SKM-1 (cell line): ENCODE measurements at regions not wholly inside any gene's neighbourhood (a gene's known extent, or its start where the extent isn't known, plus 50 kb on each side); places are given as distances from the start of the nearest gene placed in this dataset.

Experiments used
- DNase-seq: peaks from one replicate; lab custom pipeline; 2025; ENCODE audit not compliant: unreplicated experiment; lab: John Stamatoyannopoulos, UW

GRCh38 chr1:186620566-186621350, 59.5 kb downstream of the PTGS2 start:
- peak; percentile 33 for DNase-seq

DNA sequence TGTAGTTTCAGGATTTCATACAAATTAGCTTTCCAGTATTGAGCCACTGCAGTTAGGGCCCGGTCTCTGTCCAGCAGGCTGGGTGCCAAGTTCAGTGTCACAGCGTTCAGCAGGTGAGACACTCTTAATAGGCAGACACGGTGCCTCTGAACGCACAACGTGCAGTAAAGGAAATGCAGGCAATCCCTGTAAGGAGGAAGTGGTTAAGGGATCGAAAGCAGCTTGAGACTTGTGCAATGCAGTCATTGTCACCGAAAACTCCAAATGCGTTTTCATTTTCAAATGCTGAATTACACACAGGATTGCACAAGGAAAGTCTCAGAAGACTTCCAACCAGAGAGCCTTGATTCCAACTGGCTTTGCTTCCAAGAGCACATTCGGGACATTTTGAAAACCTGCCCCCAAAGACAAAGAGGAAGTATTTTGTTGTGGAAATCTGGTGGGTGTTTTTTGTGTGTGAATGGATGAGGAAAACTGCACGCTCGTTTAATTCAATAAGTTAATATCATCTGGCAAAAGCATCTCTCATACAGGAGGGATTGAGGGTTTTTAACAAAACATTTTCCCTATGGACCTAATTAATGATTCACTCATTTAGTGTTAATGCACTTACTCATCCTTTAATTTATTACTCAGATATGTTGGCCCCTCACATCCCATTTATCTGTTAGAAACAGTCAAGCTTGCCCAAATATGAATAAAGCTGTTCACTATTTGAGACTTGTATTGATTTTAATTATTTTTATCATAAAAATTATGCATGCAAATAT, 61.6 kb downstream of the PTGS2 start:
- peak; percentile 99 for DNase-seq

GRCh38 chr1:186617926-186618325, 62.3 kb downstream of the PTGS2 start:
- DNase-seq, result peak; percentile 47

DNA sequence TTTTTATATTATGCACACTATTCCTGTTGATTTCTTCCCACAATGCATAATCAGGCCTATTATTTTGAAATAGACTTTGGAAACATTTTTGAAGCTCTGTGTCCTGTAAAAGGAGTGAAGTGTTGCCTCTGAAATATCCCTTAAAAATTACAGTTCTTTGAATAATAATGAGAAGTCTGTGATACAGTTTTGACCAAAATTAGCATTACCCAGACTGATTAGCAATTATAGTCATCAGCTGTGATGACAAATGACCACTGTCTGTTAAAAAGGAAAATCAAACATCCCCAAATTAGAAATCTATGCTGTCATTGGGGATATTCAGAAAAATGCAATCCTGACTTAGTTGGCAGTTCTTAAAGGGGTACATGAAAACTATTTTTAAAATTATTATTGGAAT, 63.7 kb downstream of the PTGS2 start:
- no peak for DNase-seq

- DNase-seq, result no peak
These were observed 64.9 kb downstream of the PTGS2 start for GRCh38 chr1:186615332-186615731.

DNA sequence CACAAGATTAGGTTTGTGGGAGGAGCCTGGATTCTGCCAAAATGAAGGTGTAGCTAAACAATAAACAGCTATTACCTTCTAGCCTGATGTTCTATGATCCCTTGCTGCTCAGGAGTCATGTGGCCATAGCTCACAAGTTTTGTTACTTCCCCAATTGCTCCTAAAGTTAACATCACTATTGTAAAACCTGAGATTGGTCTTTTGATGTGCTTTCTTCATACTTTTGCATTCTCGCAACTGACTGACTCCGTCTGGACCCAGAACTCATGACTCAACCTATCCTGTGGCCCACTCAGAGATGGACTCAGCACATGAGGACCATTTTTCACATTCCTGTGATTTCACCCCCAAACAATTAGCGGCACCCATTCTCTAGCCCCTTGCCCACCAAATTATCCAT, 69.1 kb downstream of the PTGS2 start:
- peak; percentile 17 for DNase-seq

DNA sequence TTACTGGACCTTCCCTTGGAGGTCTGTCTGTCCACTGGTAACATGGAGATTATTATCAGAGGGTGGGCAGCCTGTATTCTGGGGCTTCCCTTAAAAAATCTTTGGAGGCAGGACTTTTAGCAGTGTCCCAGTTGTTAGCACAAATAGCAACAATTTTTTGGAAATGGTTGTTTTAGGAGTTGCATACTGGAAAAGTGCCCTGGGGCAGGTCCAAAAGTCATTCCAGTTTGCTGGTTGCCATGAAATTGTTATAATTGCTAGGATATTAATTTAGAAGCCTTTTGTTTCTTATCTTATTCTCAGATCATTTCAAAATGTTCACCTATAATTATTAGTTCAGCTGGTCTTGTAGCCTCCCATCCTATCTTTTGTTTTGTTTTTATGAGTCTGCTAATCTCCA, 71.0 kb downstream of the PTGS2 start:
- no peak for DNase-seq

- DNase-seq, result peak; percentile 58
These were observed 74.4 kb downstream of the PTGS2 start for GRCh38 chr1:186605762-186606350.

- no peak for DNase-seq
These were observed 84.3 kb downstream of the PTGS2 start for GRCh38 chr1:186595969-186596368.

DNA sequence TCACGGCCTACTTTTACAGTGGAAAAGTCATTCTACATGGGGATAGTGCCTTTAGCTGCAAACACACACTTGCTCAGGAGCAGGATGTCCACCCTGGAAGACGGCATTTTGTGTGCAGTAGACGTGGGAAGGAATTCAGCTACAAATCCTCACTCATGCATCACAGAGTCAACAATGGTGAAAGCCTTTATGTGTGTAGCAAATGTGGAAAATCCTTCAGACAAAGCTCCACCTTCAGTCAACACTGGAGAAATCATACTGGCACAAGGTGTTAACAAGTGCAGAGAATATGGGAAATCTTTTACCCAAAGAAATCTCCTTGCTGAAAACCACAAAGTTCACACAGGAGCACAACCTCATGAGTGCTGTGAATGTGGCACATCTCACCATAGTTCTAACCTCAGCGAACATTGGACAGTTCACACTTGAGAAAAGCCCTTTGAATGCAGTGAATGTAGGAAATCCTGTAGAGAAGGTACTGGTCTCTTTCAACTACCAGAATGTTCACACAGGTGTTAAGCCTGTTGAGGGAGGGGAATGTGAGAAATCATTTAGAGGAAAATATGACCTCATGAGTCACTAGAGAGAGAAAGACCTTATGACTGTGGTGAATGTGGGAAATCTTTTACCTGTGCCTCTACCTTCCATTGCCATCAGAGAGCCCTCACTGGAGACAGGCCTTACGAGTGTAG, 101.8 kb downstream of the PTGS2 start:
- no peak for DNase-seq

DNA sequence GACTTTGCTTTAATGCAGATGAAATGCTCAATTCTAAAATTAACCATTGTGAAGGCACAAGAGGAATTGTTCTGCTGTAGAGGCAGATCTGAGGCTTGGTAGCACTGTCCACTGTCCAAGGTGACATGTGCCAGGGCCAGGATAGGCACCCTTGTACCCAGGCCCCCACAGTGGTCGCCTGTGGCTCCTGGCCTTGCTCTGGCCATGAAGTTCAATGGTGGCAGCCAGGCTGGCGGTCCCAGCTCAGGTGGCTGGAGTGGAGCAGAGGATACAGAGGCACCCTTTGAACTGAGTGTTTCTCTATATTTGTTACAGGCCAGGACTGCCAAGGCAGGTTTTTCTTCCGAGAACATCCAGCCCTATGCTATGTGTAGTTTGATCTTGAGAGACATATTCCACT, 102.6 kb downstream of the PTGS2 start:
- DNase-seq, result no peak

- DNase-seq, result no peak
These were observed 103.0 kb downstream of the PTGS2 start for GRCh38 chr1:186577216-186577615.

DNA sequence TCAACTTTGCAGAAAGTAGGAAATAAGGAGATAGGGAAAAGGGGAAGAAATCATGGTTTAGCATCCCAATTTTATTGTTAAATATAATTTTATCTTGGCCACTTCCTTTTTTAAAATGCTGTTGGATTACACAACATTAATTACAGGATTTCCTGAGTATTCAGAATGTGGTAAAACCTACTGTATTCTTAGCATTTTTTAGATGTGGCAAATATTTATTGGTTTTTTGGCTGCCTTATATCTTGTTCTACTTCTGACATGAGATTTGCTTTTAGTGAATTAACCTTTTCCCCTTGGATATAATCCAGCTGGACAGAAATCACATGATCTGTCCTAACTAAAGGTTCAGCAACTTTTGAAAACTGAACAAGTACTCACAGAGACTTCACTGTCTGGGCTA, 104.9 kb downstream of the PTGS2 start:
- DNase-seq, result no peak

- no peak for DNase-seq
These were observed 105.3 kb downstream of the PTGS2 start for GRCh38 chr1:186574926-186575325.

DNA sequence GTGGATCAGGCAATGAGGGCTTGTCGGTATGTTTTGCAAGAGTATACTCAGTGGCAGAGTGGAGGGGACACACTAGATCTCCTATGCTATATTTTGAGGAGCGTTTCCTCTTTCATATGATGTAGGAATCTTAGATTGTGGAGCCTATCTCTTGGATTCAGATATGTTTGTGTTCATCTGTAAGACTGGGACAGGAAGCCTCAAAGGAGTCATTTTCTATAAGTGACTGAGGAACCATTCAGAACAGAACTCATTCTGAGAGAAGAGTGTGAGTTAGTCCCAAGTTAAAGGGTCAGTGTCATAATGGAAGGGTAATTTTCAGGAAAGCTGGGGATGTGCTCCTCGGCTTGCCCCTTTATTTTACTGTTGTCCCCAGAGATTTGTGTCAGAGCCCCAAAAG, 107.7 kb downstream of the PTGS2 start:
- DNase-seq, result no peak

DNA sequence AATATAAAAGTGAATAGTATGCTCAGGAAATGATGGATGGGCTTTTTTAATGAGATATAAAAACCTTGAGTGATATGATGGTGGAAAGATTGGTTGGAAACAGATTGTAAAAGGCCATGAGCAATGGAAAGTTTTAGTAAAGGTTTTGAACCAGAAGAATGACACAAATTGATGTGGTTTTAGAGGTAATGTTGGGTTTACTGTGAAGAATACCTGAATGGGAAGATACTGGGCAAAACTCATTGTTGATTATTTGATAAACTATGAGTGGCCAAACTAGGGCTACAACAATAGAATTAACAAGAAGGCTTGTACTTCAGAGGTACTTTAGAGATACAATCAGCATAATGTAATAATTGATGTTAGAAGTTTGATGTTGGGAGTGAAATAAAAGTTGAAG, 108.5 kb downstream of the PTGS2 start:
- DNase-seq, result no peak

DNA sequence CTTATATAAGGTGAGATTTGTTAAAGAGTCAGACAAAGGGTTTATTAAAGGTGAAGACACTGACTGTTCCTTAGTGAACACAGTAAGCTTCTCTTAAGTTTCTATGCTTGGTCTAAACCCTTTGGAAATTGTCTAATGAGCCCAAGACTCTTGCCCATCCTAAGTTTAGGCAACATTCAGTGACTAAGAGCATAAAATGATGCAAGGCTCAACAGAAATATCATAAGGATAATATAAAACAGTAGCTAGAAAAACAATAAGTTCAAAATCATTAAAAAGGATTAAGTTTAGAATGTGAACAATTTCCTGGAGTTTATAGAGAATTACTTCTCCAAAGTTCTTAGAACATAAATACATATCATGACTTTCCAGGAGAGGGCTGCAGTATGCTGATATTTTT, 108.9 kb upstream of the PDC start:
- no peak for DNase-seq

- no peak for DNase-seq
These were observed 107.3 kb upstream of the PDC start for GRCh38 chr1:186568221-186568620.

DNA sequence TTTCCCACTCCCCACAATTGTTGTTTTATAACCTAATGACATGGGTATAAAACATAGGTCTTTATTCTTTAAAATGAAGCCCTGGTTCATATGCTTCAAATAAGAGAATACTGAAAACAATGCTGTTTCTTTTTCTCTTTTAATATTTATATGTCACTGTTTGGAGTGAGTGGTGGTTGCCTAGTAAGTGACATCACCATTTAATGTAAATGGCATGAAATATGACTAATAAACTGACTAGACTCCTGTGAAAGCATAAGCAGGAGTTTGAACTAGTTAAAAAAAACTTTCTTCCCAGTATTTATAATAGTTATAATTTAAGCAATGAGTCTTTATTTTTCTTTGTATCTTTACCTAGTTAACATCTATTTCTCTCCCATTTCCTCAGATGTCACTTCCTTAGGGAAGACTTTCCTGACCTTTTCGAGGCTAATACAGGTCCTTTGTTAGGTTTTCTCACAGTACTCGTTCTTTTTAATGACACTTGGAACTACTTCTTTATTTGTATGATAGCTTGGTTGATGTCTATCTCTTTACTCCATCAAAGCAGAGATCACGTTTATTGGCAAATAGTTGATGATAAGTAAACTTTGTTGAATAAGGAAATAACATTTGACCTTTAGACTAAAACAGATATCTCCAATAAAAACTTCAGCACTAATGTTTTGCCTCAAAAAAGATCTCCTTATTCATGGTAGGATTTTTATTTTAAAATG, 105.4 kb upstream of the PDC start:
- DNase-seq, result no peak

- DNase-seq, result no peak
These were observed 103.7 kb upstream of the PDC start for GRCh38 chr1:186564582-186564981.

DNA sequence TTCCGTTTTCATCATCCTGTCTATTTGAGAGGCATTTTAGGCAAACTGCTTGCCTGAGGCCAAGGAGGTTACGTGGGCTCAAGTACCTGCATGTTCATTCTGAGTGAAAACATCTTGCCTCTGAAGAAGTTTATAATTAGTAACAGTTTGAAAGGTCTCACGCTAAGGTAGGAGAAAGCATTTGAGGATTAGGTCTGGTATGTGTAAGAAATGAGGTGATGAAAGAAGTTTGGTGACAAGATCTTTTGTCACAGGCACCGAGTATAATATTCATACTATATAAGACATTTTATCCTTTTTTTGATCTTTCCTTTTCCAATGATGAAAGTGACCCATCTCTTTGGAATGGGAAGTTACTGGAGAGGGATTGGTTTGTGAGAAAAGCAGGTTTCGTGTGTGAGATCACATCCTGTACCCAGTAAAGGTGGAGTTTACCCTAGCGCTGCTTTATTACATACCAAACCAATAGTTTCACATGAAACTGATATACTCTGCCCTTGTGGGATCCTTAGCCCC, 98.7 kb upstream of the PDC start:
- DNase-seq, result no peak
